ENCODE measurements at regions not wholly inside any gene's neighbourhood (a gene's known extent, or its start where the extent isn't known, plus 50 kb on each side); places are given as distances from the start of the nearest gene placed in this dataset.

DNA sequence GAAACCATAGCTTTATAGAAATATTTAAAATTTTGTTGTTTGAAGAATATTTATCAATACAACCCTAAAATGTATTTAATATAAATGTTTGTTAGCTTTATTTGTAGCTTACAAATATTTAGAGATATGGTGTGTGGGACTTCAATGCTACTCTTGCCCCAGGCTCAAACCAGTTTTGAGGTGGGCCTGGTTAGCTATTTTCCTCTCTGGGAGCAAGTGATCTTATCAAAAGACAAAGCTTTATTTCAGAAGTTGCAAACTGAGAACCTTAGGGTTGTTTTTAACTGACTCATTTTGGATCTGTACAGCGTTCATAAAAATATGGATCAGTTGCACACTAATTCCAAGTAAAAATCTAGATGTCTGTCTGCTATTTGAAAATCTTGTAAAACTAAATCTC, 563.6 kb upstream of the CDH2 start:
- H3K27ac ChIP-seq: no peak overlapping the region
- H3K27me3 ChIP-seq: no peaks in the 10 kb centered on the region
- 82 to 100% methylated on average over 1 of the region's 1 CpG for WGBS, 2 donors (ENCODE audit: low coverage in 1 of 2)
- no peaks in the 10 kb centered on the region for H3K9me3 ChIP-seq
- no peak overlapping the region for H3K4me3 ChIP-seq
- no peaks in the 10 kb centered on the region for H3K4me1 ChIP-seq
- ATAC-seq: no peak
- TF ChIP-seq POLR2A (IDR thresholded peaks at IDR 0.05): no peak
- TF ChIP-seq, protein P1, sequence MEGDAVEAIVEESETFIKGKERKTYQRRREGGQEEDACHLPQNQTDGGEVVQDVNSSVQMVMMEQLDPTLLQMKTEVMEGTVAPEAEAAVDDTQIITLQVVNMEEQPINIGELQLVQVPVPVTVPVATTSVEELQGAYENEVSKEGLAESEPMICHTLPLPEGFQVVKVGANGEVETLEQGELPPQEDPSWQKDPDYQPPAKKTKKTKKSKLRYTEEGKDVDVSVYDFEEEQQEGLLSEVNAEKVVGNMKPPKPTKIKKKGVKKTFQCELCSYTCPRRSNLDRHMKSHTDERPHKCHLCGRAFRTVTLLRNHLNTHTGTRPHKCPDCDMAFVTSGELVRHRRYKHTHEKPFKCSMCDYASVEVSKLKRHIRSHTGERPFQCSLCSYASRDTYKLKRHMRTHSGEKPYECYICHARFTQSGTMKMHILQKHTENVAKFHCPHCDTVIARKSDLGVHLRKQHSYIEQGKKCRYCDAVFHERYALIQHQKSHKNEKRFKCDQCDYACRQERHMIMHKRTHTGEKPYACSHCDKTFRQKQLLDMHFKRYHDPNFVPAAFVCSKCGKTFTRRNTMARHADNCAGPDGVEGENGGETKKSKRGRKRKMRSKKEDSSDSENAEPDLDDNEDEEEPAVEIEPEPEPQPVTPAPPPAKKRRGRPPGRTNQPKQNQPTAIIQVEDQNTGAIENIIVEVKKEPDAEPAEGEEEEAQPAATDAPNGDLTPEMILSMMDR (IDR thresholded peaks at IDR 0.05): no peak
- no peak for TF ChIP-seq POLR2AphosphoS5 (IDR thresholded peaks at IDR 0.05)
- TF ChIP-seq EP300 (IDR thresholded peaks at IDR 0.05): no peak
- no peaks in the 10 kb centered on the region for H3K36me3 ChIP-seq

GRCh38 chr18:28736951-28737350, 560.0 kb upstream of the CDH2 start:
- Histone ChIP-seq H3K9me3 (no peaks in the 10 kb centered on the region), H3K27ac (no peak overlapping the region), H3K36me3 (no peaks in the 10 kb centered on the region), H3K4me1 (no peaks in the 10 kb centered on the region), H3K4me3 (no peak overlapping the region), H3K27me3 (no peaks in the 10 kb centered on the region)
- TF ChIP-seq POLR2AphosphoS5 (IDR thresholded peaks at IDR 0.05) (no peak), POLR2A (IDR thresholded peaks at IDR 0.05) (no peak), EP300 (IDR thresholded peaks at IDR 0.05) (no peak)
- TF ChIP-seq, protein P1 (IDR thresholded peaks at IDR 0.05): no peak
- ATAC-seq: no peak

GRCh38 chr18:28736223-28736622, 559.3 kb upstream of the CDH2 start:
- ATAC-seq: no peak
- TF ChIP-seq POLR2AphosphoS5 (IDR thresholded peaks at IDR 0.05): no peak
- TF ChIP-seq, protein P1 (IDR thresholded peaks at IDR 0.05): no peak
- TF ChIP-seq EP300 (IDR thresholded peaks at IDR 0.05): no peak
- no peaks in the 10 kb centered on the region for H3K9me3 ChIP-seq
- no peaks in the 10 kb centered on the region for H3K4me1 ChIP-seq
- H3K36me3 ChIP-seq: no peaks in the 10 kb centered on the region
- 60 to 65% methylated on average over 2 of the region's 2 CpGs for WGBS, 2 donors (ENCODE audit: low coverage in 1 of 2)
- no peaks in the 10 kb centered on the region for H3K27me3 ChIP-seq
- no peak overlapping the region for H3K27ac ChIP-seq
- H3K4me3 ChIP-seq: no peak overlapping the region

DNA sequence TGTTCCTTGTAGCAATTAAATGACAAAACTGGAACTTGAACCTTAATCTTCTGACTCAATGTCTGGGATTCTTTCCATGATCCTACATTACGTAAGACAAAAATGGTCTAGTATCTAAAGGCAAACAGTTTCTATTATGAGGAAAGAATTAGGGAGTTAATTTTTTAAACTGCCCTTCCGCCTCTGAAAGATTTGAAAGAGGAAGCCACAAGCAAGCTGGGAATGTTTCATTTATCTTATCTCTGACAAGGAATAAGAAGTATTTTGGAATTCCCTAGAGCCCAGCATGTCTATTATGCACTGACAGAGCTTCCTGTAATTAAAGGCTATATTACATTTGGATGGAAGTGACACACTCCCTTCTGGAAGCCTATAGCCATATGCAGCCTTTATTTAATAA, 558.8 kb upstream of the CDH2 start:
- TF ChIP-seq POLR2AphosphoS5 (IDR thresholded peaks at IDR 0.05) (no peak), EP300 (IDR thresholded peaks at IDR 0.05) (no peak), POLR2A (IDR thresholded peaks at IDR 0.05) (no peak)
- TF ChIP-seq, protein P1 (IDR thresholded peaks at IDR 0.05): no peak
- WGBS, 2 donors (ENCODE audit: low coverage in 1 of 2): 12 to 33% methylated on average over 1 to 2 of the region's 2 CpGs
- no peak for ATAC-seq
- Histone ChIP-seq H3K36me3 (no peaks in the 10 kb centered on the region), H3K9me3 (no peaks in the 10 kb centered on the region), H3K4me1 (no peaks in the 10 kb centered on the region), H3K4me3 (no peak overlapping the region), H3K27ac (no peak overlapping the region), H3K27me3 (no peaks in the 10 kb centered on the region)

GRCh38 chr18:28729321-28729720, 552.4 kb upstream of the CDH2 start:
- no peak for TF ChIP-seq POLR2AphosphoS5 (IDR thresholded peaks at IDR 0.05)
- TF ChIP-seq, protein P1 (IDR thresholded peaks at IDR 0.05): no peak
- no peak for TF ChIP-seq POLR2A (IDR thresholded peaks at IDR 0.05)
- no peak for TF ChIP-seq EP300 (IDR thresholded peaks at IDR 0.05)
- WGBS, 2 donors (ENCODE audit: low coverage in 1 of 2): 78 to 88% methylated on average over 1 of the region's 1 CpG
- no peaks in the 10 kb centered on the region for H3K9me3 ChIP-seq
- H3K36me3 ChIP-seq: no peaks in the 10 kb centered on the region
- no peak overlapping the region for H3K27ac ChIP-seq
- no peaks in the 10 kb centered on the region for H3K4me1 ChIP-seq
- no peak overlapping the region for H3K4me3 ChIP-seq
- no peak for ATAC-seq
- H3K27me3 ChIP-seq: no peaks in the 10 kb centered on the region
